MCF 10A (cell line): ENCODE measurements at regions not wholly inside any gene's neighbourhood (a gene's known extent, or its start where the extent isn't known, plus 50 kb on each side); places are given as distances from the start of the nearest gene placed in this dataset.
A peak's percentile ranks its signal among the peaks of the same experiment; 100 is the strongest.

Experiments
- BruUV-seq: library from RNA; stranded (reverse); fragments of 400-500 nt; replicated peaks from 2 replicates; lab custom pipeline; 2021; lab: Mats Ljungman, UMichigan
- CTCF ChIA-PET: fragments of 300-600 bp; sonication (Branson Sonifier 250); formaldehyde crosslinking; extraction: SDS; loops from one replicate; lab custom pipeline; 2021; ENCODE audit warnings: antibody characterized with exemption, inconsistent platforms; lab: Yijun Ruan, JAX
- POLR2A ChIA-PET: fragments of 300-600, 350-650 bp; sonication (Branson Sonifier 250); formaldehyde crosslinking; extraction: SDS; loops from one replicate; lab custom pipeline; 2020; ENCODE audit warnings: antibody characterized with exemption, inconsistent platforms; lab: Yijun Ruan, JAX
- DNase-seq: peaks from one replicate; pipeline ENCODE4 v3.0.0-alpha.2; 2018; ENCODE audit not compliant: unreplicated experiment
- H3K27ac Mint-ChIP-seq: one replicate; pipeline ENCODE4 v1.8.0; 2022; ENCODE audit warnings: mild to moderate bottlenecking, low read depth, mixed read lengths; ENCODE audit not compliant: unreplicated experiment
- H3K27me3 Mint-ChIP-seq: one replicate; pipeline ENCODE4 v1.8.0; 2022; ENCODE audit warnings: mixed read lengths; ENCODE audit not compliant: insufficient read depth, unreplicated experiment
- H3K36me3 Mint-ChIP-seq: one replicate; pipeline ENCODE4 v1.8.0; 2022; ENCODE audit warnings: mild to moderate bottlenecking, moderate library complexity, mixed read lengths; ENCODE audit not compliant: insufficient read depth, unreplicated experiment
- H3K4me1 Mint-ChIP-seq: one replicate; pipeline ENCODE4 v1.8.0; 2022; ENCODE audit warnings: mixed read lengths; ENCODE audit not compliant: insufficient read depth, unreplicated experiment
- H3K4me3 Mint-ChIP-seq: one replicate; pipeline ENCODE4 v1.8.0; 2022; ENCODE audit warnings: mild to moderate bottlenecking, moderate library complexity, mixed read lengths; ENCODE audit not compliant: unreplicated experiment
- H3K9me3 Mint-ChIP-seq: one replicate; pipeline ENCODE4 v1.8.0; 2022; ENCODE audit warnings: mixed read lengths; ENCODE audit not compliant: unreplicated experiment
- CTCF ChIP-seq: fragments of 200-600 bp; IDR thresholded peaks from one replicate; pipeline ENCODE4 v1.8.0; 2022; ENCODE audit warnings: antibody characterized with exemption, mild to moderate bottlenecking; ENCODE audit not compliant: unreplicated experiment
- intact Hi-C: fragments of 100-400 bp; cut with micrococcal nuclease; formaldehyde crosslinking; loops from 2 replicates; pipeline ENCODE4 v1.14.1; 2022

- no peaks in the 10 kb centered on the region for H3K27me3 Mint-ChIP-seq
- ChIA-PET CTCF (no interaction called here), POLR2A (no interaction called here)
- no peaks in the 10 kb centered on the region for H3K9me3 Mint-ChIP-seq
- no TSS peak for BruUV-seq
- H3K36me3 Mint-ChIP-seq: no peaks in the 10 kb centered on the region
- no peak overlapping the region for H3K27ac Mint-ChIP-seq
- no peak for DNase-seq
- no peak overlapping the region for H3K4me3 Mint-ChIP-seq
- intact Hi-C loops: no loop called here
- no peaks in the 10 kb centered on the region for H3K4me1 Mint-ChIP-seq
- no peak for TF ChIP-seq CTCF
Measured at GRCh38 chr10:10118131-10118530, 899.5 kb upstream of the CELF2 start.

GRCh38 chr10:10120671-10121070 is 897.0 kb upstream of the CELF2 start:
- no peak for TF ChIP-seq CTCF
- no peak for DNase-seq
- H3K27ac Mint-ChIP-seq: no peak overlapping the region
- H3K4me3 Mint-ChIP-seq: no peak overlapping the region
- POLR2A ChIA-PET: no interaction called here
- H3K4me1 Mint-ChIP-seq: peaks cover 4% of the 10 kb centered on the region
- no TSS peak for BruUV-seq
- intact Hi-C loops: no loop called here
- H3K27me3 Mint-ChIP-seq: no peaks in the 10 kb centered on the region
- CTCF ChIA-PET: no interaction called here
- H3K36me3 Mint-ChIP-seq: no peaks in the 10 kb centered on the region
- no peaks in the 10 kb centered on the region for H3K9me3 Mint-ChIP-seq

GRCh38 chr10:10125676-10126075 is 892.0 kb upstream of the CELF2 start:
- BruUV-seq: no TSS peak
- Mint-ChIP-seq H3K4me1 (peaks cover 6% of the 10 kb centered on the region), H3K4me3 (no peak overlapping the region), H3K36me3 (no peaks in the 10 kb centered on the region), H3K9me3 (no peaks in the 10 kb centered on the region), H3K27ac (no peak overlapping the region), H3K27me3 (no peaks in the 10 kb centered on the region)
- ChIA-PET POLR2A (interaction anchor here (0.6 kb wide), 1 partner anchor 9 kb away, joined by 3 read pairs; no protein-coding TSS in a partner anchor), CTCF (no interaction called here)
- no peak for TF ChIP-seq CTCF
- intact Hi-C loops: no loop called here
- DNase-seq: no peak

- H3K4me3 Mint-ChIP-seq: no peak overlapping the region
- H3K27ac Mint-ChIP-seq: no peak overlapping the region
- DNase-seq: peak; percentile 18
- no peaks in the 10 kb centered on the region for H3K36me3 Mint-ChIP-seq
- ChIA-PET CTCF (no interaction called here), POLR2A (no interaction called here)
- peaks cover 6% of the 10 kb centered on the region for H3K4me1 Mint-ChIP-seq
- H3K27me3 Mint-ChIP-seq: no peaks in the 10 kb centered on the region
- BruUV-seq: no TSS peak
- TF ChIP-seq CTCF: no peak
- intact Hi-C loops: no loop called here
- H3K9me3 Mint-ChIP-seq: no peaks in the 10 kb centered on the region
Measured at GRCh38 chr10:10126218-10126617, 891.5 kb upstream of the CELF2 start.
